ENCODE measurements at regions not wholly inside any gene's neighbourhood (a gene's known extent, or its start where the extent isn't known, plus 50 kb on each side); places are given as distances from the start of the nearest gene placed in this dataset.
"Not testable (repeated sequence)": the region's sequence is repeated elsewhere in the genome, so short reads cannot be mapped to it uniquely, and the experiment has no call there.

- peaks cover 9 to 18% of the 10 kb centered on the region in 2 donors for H3K27me3 Mint-ChIP-seq (ENCODE audit: low read depth in 2 of 2)
- H3K36me3 Mint-ChIP-seq = no peaks in the 10 kb centered on the region
- Histone ChIP-seq H3K27ac (ENCODE audit: low read length) (no peak overlapping the region), H3K27me3 (ENCODE audit: control insufficient read depth, insufficient read depth, low read length) (no peaks in the 10 kb centered on the region), H3K4me3 (ENCODE audit: low read length) (no peak overlapping the region), H3K9me3 (ENCODE audit: control insufficient read depth, insufficient read depth, low read length) (no peaks in the 10 kb centered on the region), H3K36me3 (ENCODE audit: control insufficient read depth, insufficient read depth, low read length) (no peaks in the 10 kb centered on the region), H3K4me1 (ENCODE audit: control insufficient read depth, insufficient read depth, low read length) (no peaks in the 10 kb centered on the region)
- ATAC-seq (no peak), DNase-seq (no peak)
- no peak overlapping the region for H3K27ac Mint-ChIP-seq
- intact Hi-C loops (cut with micrococcal nuclease) = no loop called here
- no peaks in the 10 kb centered on the region for H3K9me3 Mint-ChIP-seq
- WGBS (ENCODE audit: insufficient coverage) = 36% methylated on average over 4 of the region's 4 CpGs
- H3K4me1 Mint-ChIP-seq = no peaks in the 10 kb centered on the region
- no peak overlapping the region for H3K4me3 Mint-ChIP-seq
- no peak for TF ChIP-seq CTCF (IDR thresholded peaks at IDR 0.05)
Measured at GRCh38 chr7:131819891-131820290, 263.5 kb upstream of the PODXL start.

DNA sequence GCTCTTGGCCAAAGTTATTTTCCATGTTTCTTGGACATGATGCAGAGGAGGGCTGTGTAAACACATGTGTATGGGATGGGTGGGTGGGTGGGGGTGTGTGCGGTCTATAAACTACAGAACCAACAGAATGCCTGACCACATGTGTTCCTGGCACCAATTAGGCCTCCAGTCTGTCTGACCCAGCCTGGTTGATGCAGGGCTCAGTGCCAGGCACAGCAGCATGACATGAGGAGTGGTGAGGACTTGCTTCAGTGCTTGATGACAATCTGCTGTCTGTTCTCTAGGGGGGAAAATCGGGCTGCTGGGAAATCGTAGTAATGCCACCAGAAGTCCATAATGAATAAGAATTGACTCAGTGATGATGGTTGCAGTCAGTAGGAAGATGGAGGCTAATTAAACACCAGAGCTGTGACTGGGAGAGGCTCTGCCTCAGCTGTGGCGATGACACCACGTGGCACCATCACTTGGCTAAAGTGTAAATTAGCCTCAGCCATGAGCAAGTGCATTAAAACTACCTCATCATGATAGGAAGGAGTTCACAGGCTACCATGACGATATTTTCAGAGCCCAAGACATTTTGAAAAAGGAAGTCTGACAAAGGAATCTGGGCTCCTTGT is 260.1 kb upstream of the PODXL start:
- no peak overlapping the region for H3K27ac Mint-ChIP-seq
- H3K4me1 ChIP-seq (ENCODE audit: control insufficient read depth, insufficient read depth, low read length) = no peaks in the 10 kb centered on the region
- no peaks in the 10 kb centered on the region for H3K36me3 ChIP-seq (ENCODE audit: control insufficient read depth, insufficient read depth, low read length)
- peaks cover 9 to 21% of the 10 kb centered on the region in 2 donors for H3K27me3 Mint-ChIP-seq (ENCODE audit: low read depth in 2 of 2)
- DNase-seq = no peak
- intact Hi-C loops (cut with micrococcal nuclease) = no loop called here
- no peaks in the 10 kb centered on the region for H3K36me3 Mint-ChIP-seq
- no peak for TF ChIP-seq CTCF (IDR thresholded peaks at IDR 0.05)
- H3K4me3 ChIP-seq (ENCODE audit: low read length) = no peak overlapping the region
- H3K27ac ChIP-seq (ENCODE audit: low read length) = no peak overlapping the region
- no peaks in the 10 kb centered on the region for H3K9me3 ChIP-seq (ENCODE audit: control insufficient read depth, insufficient read depth, low read length)
- WGBS (ENCODE audit: insufficient coverage) = 78% methylated on average over 6 of the region's 6 CpGs
- no peaks in the 10 kb centered on the region for H3K4me1 Mint-ChIP-seq
- H3K27me3 ChIP-seq (ENCODE audit: control insufficient read depth, insufficient read depth, low read length) = no peaks in the 10 kb centered on the region
- no peak for ATAC-seq
- no peak overlapping the region for H3K4me3 Mint-ChIP-seq
- H3K9me3 Mint-ChIP-seq = no peaks in the 10 kb centered on the region

DNA sequence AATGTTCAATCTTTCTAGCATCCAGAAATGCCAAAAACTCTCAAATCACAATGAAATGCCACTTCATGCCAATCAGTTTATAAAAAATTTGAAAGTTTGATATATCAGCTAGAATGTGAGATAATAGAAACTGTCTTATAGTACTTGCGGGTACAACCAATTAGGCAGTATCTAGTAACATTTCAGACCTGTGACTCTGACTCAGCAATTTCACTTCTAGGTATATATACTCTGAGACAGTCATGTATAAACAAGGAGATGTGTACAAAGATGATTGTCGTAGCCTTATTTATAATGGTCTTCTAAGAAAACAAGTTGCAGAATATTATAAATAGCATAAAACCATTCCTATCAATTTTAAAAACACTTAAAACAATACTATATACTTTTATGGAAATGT is 252.3 kb upstream of the PODXL start:
- peaks cover 7 to 19% of the 10 kb centered on the region in 2 donors for H3K27me3 Mint-ChIP-seq (ENCODE audit: low read depth in 2 of 2)
- no peaks in the 10 kb centered on the region for H3K36me3 Mint-ChIP-seq
- H3K27me3 ChIP-seq (ENCODE audit: control insufficient read depth, insufficient read depth, low read length) = no peaks in the 10 kb centered on the region
- no peak overlapping the region for H3K4me3 ChIP-seq (ENCODE audit: low read length)
- no peak for TF ChIP-seq CTCF (IDR thresholded peaks at IDR 0.05)
- intact Hi-C loops (cut with micrococcal nuclease) = no loop called here
- ATAC-seq (no peak), DNase-seq (no peak)
- WGBS (ENCODE audit: insufficient coverage) = 78% methylated on average over 1 of the region's 2 CpGs
- no peaks in the 10 kb centered on the region for H3K36me3 ChIP-seq (ENCODE audit: control insufficient read depth, insufficient read depth, low read length)
- no peaks in the 10 kb centered on the region for H3K9me3 Mint-ChIP-seq
- no peak overlapping the region for H3K27ac ChIP-seq (ENCODE audit: low read length)
- H3K4me1 ChIP-seq (ENCODE audit: control insufficient read depth, insufficient read depth, low read length) = no peaks in the 10 kb centered on the region
- H3K4me3 Mint-ChIP-seq = no peak overlapping the region
- no peaks in the 10 kb centered on the region for H3K4me1 Mint-ChIP-seq
- H3K27ac Mint-ChIP-seq = no peak overlapping the region
- no peaks in the 10 kb centered on the region for H3K9me3 ChIP-seq (ENCODE audit: control insufficient read depth, insufficient read depth, low read length)

DNA sequence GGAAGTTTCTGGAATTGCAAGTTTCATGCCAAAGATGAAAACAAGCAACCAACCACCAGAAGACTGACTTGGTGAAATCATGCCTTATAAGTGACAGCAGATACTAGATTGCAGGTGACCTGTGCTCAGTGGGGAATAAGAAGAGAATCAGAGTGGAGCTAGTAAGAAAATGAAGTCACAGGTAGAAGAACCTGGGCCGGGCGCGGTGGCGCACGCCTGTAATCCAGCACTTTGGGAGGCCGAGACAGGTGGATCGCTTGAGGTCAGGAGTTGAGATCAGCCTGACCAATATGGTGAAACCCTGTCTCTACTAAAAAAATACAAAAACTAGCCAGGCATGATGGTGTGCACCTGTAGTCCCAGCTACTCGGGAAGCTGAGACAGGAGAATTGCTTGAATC is 251.7 kb upstream of the PODXL start:
- H3K27ac Mint-ChIP-seq; H3K4me1 Mint-ChIP-seq; H3K36me3 ChIP-seq (ENCODE audit: control insufficient read depth, insufficient read depth, low read length); H3K4me3 ChIP-seq (ENCODE audit: low read length); H3K4me1 ChIP-seq (ENCODE audit: control insufficient read depth, insufficient read depth, low read length); H3K9me3 Mint-ChIP-seq; H3K36me3 Mint-ChIP-seq; DNase-seq; H3K27ac ChIP-seq (ENCODE audit: low read length); ATAC-seq; H3K27me3 ChIP-seq (ENCODE audit: control insufficient read depth, insufficient read depth, low read length); H3K4me3 Mint-ChIP-seq; H3K9me3 ChIP-seq (ENCODE audit: control insufficient read depth, insufficient read depth, low read length); intact Hi-C loops (cut with micrococcal nuclease): not testable (repeated sequence)
- H3K27me3 Mint-ChIP-seq (ENCODE audit: low read depth in 2 of 2) = peaks cover 7 to 19% of the 10 kb centered on the region in 2 donors
- 96% methylated on average over 8 of the region's 8 CpGs for WGBS (ENCODE audit: insufficient coverage)
